Testis (tissue), 2 donors: ENCODE measurements at regions not wholly inside any gene's neighbourhood (a gene's known extent, or its start where the extent isn't known, plus 50 kb on each side); places are given as distances from the start of the nearest gene placed in this dataset.

Source experiments
- CTCF ChIP-seq, 3 experiments: fragments of 450-650 bp in 2 of 3; fragments of 200-600 bp in 1 of 3; sonication (generic) in 1 of 3; IDR thresholded peaks; one replicate each; pipeline ENCODE4 v1.5.1; 2016 to 2019; ENCODE audit warnings: antibody characterized with exemption in 3 of 3, mild to moderate bottlenecking in 2 of 3, moderate library complexity in 1 of 3
- POLR2A ChIP-seq: fragments of 450-650 bp; IDR thresholded peaks from one replicate; pipeline ENCODE4 v1.6.1; 2017; ENCODE audit warnings: antibody characterized with exemption, mild to moderate bottlenecking, moderate library complexity

GRCh38 chr5:3925022-3925421 is 329.4 kb downstream of the IRX1 start:
- TF ChIP-seq CTCF (IDR thresholded peaks at IDR 0.05): no peak
- TF ChIP-seq POLR2A: no peak
